H9 (cell line): ENCODE measurements at regions not wholly inside any gene's neighbourhood (a gene's known extent, or its start where the extent isn't known, plus 50 kb on each side); places are given as distances from the start of the nearest gene placed in this dataset.

Experiments used
- DNase-seq: peaks from one replicate; pipeline ENCODE4 v3.0.0-alpha.2; 2017
- H2AFZ ChIP-seq: one replicate; pipeline ENCODE4 v1.6.1; 2013; ENCODE audit warnings: mild to moderate bottlenecking, low read length, control low read depth, moderate library complexity
- H2AK5ac ChIP-seq: 2 replicates; pipeline ENCODE4 v1.6.1; 2013; ENCODE audit warnings: low read length, control low read depth, mixed read lengths; ENCODE audit not compliant: insufficient read length
- H2BK120ac ChIP-seq: one replicate; pipeline ENCODE4 v1.6.1; 2013; ENCODE audit warnings: low read depth, mild to moderate bottlenecking, low read length, control low read depth, inconsistent platforms; ENCODE audit not compliant: poor library complexity, severe bottlenecking
- H2BK12ac ChIP-seq: 2 replicates; pipeline ENCODE4 v1.6.1; 2013; ENCODE audit warnings: low read length, control low read depth, mixed read lengths, low read depth; ENCODE audit not compliant: insufficient read length
- H2BK15ac ChIP-seq: 2 replicates; pipeline ENCODE4 v1.6.1; 2013; ENCODE audit warnings: low read depth, low read length, control low read depth
- H2BK20ac ChIP-seq: one replicate; pipeline ENCODE4 v1.6.1; 2013; ENCODE audit warnings: low read depth, mild to moderate bottlenecking, low read length, control low read depth, inconsistent platforms; ENCODE audit not compliant: poor library complexity, severe bottlenecking
- H2BK5ac ChIP-seq: 2 replicates; pipeline ENCODE4 v1.6.1; 2013; ENCODE audit warnings: low read length, control low read depth, mixed read lengths; ENCODE audit not compliant: insufficient read length
- H3K14ac ChIP-seq: 2 replicates; pipeline ENCODE4 v1.6.1; 2013; ENCODE audit warnings: low read length, control low read depth; ENCODE audit not compliant: insufficient read depth
- H3K18ac ChIP-seq: 2 replicates; pipeline ENCODE4 v1.6.1; 2013; ENCODE audit warnings: low read depth, mild to moderate bottlenecking, mixed read lengths, low read length, control low read depth; ENCODE audit not compliant: insufficient read length
- H3K23ac ChIP-seq: 2 replicates; pipeline ENCODE4 v1.6.1; 2013; ENCODE audit warnings: low read length, control low read depth, mixed read lengths, low read depth; ENCODE audit not compliant: insufficient read length
- H3K23me2 ChIP-seq: 2 replicates; pipeline ENCODE4 v1.6.1; 2013; ENCODE audit warnings: low read depth, mild to moderate bottlenecking, mixed read lengths, low read length, control low read depth; ENCODE audit not compliant: insufficient read length, poor library complexity, severe bottlenecking
- H3K27ac ChIP-seq: 2 replicates; pipeline ENCODE4 v1.5.1; 2013; ENCODE audit warnings: low read length, control low read depth, mixed read lengths, low read depth; ENCODE audit not compliant: insufficient read length
- H3K27me3 ChIP-seq: 2 replicates; pipeline ENCODE4 v1.6.1; 2013; ENCODE audit warnings: low read length, control low read depth, inconsistent platforms; ENCODE audit not compliant: insufficient read depth
- H3K4ac ChIP-seq: 2 replicates; pipeline ENCODE4 v1.6.1; 2013; ENCODE audit warnings: low read depth, mild to moderate bottlenecking, control low read depth, inconsistent platforms, low read length, moderate library complexity
- H3K4me1 ChIP-seq: 2 replicates; pipeline ENCODE4 v1.6.1; 2013; ENCODE audit warnings: low read length, control low read depth, inconsistent platforms; ENCODE audit not compliant: insufficient read depth
- H3K4me2 ChIP-seq: 2 replicates; pipeline ENCODE4 v1.6.1; 2013; ENCODE audit warnings: low read length, control low read depth, mixed read lengths; ENCODE audit not compliant: insufficient read length, insufficient read depth
- H3K56ac ChIP-seq: 2 replicates; pipeline ENCODE4 v1.6.1; 2013; ENCODE audit warnings: low read depth, mild to moderate bottlenecking, mixed read lengths, low read length, control low read depth; ENCODE audit not compliant: insufficient read length
- H3K79me1 ChIP-seq: 2 replicates; pipeline ENCODE4 v1.6.1; 2013; ENCODE audit warnings: low read depth, mild to moderate bottlenecking, moderate library complexity, low read length, control low read depth, inconsistent platforms; ENCODE audit not compliant: insufficient read depth, poor library complexity, severe bottlenecking
- H3K79me2 ChIP-seq: 2 replicates; pipeline ENCODE4 v1.6.1; 2013; ENCODE audit warnings: low read length, control low read depth, inconsistent platforms; ENCODE audit not compliant: insufficient read depth
- H3K9ac ChIP-seq: 2 replicates; pipeline ENCODE4 v1.6.1; 2013; ENCODE audit warnings: low read length, control low read depth, mixed read lengths; ENCODE audit not compliant: insufficient read length; ENCODE audit errors: extremely low read depth
- H3K9me3 ChIP-seq: one replicate; pipeline ENCODE4 v1.6.1; 2013; ENCODE audit warnings: low read depth, low read length, inconsistent platforms; ENCODE audit not compliant: control insufficient read depth
- H3T11ph ChIP-seq: one replicate; pipeline ENCODE4 v1.6.1; 2013; ENCODE audit warnings: mild to moderate bottlenecking, low read length, control low read depth, inconsistent platforms
- H4K20me1 ChIP-seq: one replicate; pipeline ENCODE4 v1.6.1; 2013; ENCODE audit not compliant: control insufficient read depth, insufficient read length, insufficient read depth
- H4K5ac ChIP-seq: 2 replicates; pipeline ENCODE4 v1.6.1; 2013; ENCODE audit warnings: low read depth, mild to moderate bottlenecking, mixed read lengths, low read length, control low read depth; ENCODE audit not compliant: insufficient read length
- H4K8ac ChIP-seq: replicated peaks from 2 replicates; pipeline ENCODE4 v1.6.1; 2013; ENCODE audit warnings: low read length, control low read depth, mixed read lengths, low read depth; ENCODE audit not compliant: insufficient read length
- H4K91ac ChIP-seq: 2 replicates; pipeline ENCODE4 v1.6.1; 2013; ENCODE audit warnings: low read depth, mild to moderate bottlenecking, moderate library complexity, mixed read lengths, low read length, control low read depth; ENCODE audit not compliant: insufficient read length
- H3K27ac Mint-ChIP-seq, 3 experiments: 2 replicates in 2 of 3; 3 replicates in 1 of 3; pipeline ENCODE4 v1.8.0; 2020 to 2021; ENCODE audit warnings: mixed read lengths in 3 of 3, mild to moderate bottlenecking in 1 of 3, moderate library complexity in 1 of 3
- H3K27me3 Mint-ChIP-seq: 2 replicates; pipeline ENCODE4 v1.8.0; 2021; ENCODE audit warnings: low read depth, mild to moderate bottlenecking, moderate library complexity, mixed read lengths
- H3K36me3 Mint-ChIP-seq, 3 experiments: 2 replicates in 2 of 3; 3 replicates in 1 of 3; pipeline ENCODE4 v1.8.0; 2020 to 2021; ENCODE audit warnings: low read depth in 3 of 3, mixed read lengths in 3 of 3; ENCODE audit not compliant: insufficient read depth in 1 of 3
- H3K4me1 Mint-ChIP-seq, 2 experiments: 2 replicates each; pipeline ENCODE4 v1.8.0; 2020; ENCODE audit warnings: mixed read lengths in 2 of 2
- H3K4me3 Mint-ChIP-seq, 2 experiments: 2 replicates in 1 of 2; 3 replicates in 1 of 2; pipeline ENCODE4 v1.8.0; 2020 to 2021; ENCODE audit warnings: mild to moderate bottlenecking in 2 of 2, mixed read lengths in 2 of 2, moderate library complexity in 1 of 2
- H3K9me3 Mint-ChIP-seq, 2 experiments: 2 replicates in 1 of 2; 3 replicates in 1 of 2; pipeline ENCODE4 v1.8.0; 2020; ENCODE audit warnings: mild to moderate bottlenecking in 2 of 2, mixed read lengths in 2 of 2, moderate library complexity in 1 of 2
- CTCF ChIP-seq: fragments of 200-600 bp; sonication (generic); conservative IDR thresholded peaks from 3 replicates; pipeline ENCODE4 v1.8.0; 2021; ENCODE audit warnings: antibody characterized with exemption, mild to moderate bottlenecking

- Histone ChIP-seq H4K20me1 (no peaks in the 10 kb centered on the region), H3K79me1 (no peaks in the 10 kb centered on the region), H3K27me3 (peaks cover 23% of the 10 kb centered on the region; the same call in 1 of the 2 replicates), H4K91ac (no peak overlapping the region), H3K23ac (no peak overlapping the region), H3T11ph (no peak overlapping the region), H2BK120ac (no peak overlapping the region), H2AFZ (no peak overlapping the region), H2AK5ac (no peak overlapping the region), H2BK12ac (no peak overlapping the region), H2BK20ac (no peak overlapping the region), H3K56ac (no peak overlapping the region), H2BK15ac (no peak overlapping the region), H3K23me2 (no peaks in the 10 kb centered on the region), H4K5ac (no peak overlapping the region), H3K9ac (no peak overlapping the region), H3K27ac (no peak overlapping the region), H3K4me1 (no peaks in the 10 kb centered on the region), H3K9me3 (no peaks in the 10 kb centered on the region), H4K8ac (no peak overlapping the region), H3K4ac (no peak overlapping the region), H3K18ac (no peak overlapping the region), H3K79me2 (no peaks in the 10 kb centered on the region), H3K4me2 (no peak overlapping the region), H3K14ac (no peak overlapping the region), H2BK5ac (no peak overlapping the region)
- H3K27me3 Mint-ChIP-seq, result peaks cover 84% of the 10 kb centered on the region
- no peak for TF ChIP-seq CTCF
- no peak for DNase-seq
- H3K4me3 Mint-ChIP-seq, result no peak overlapping the region
- H3K4me1 Mint-ChIP-seq, result no peaks in the 10 kb centered on the region
- peaks cover 0 to 1% of the 10 kb centered on the region in 2 experiments; a peak in 2 of 5 replicates for H3K9me3 Mint-ChIP-seq
- H3K27ac Mint-ChIP-seq, result no peak overlapping the region
- no peaks in the 10 kb centered on the region for H3K36me3 Mint-ChIP-seq
Observed at GRCh38 chr22:22050141-22050775, 67.7 kb upstream of the TOP3B start.
